Lung (tissue), 11 donors: ENCODE measurements at regions not wholly inside any gene's neighbourhood (a gene's known extent, or its start where the extent isn't known, plus 50 kb on each side); places are given as distances from the start of the nearest gene placed in this dataset.

ENCODE experiments used
- ATAC-seq: fragments of 200-7000 bp; cut with Tn5 transposase; one replicate; pipeline ENCODE4 v1.9.1; 2020; ENCODE audit warnings: moderate number of reproducible peaks; ENCODE audit not compliant: insufficient read depth, low FRiP score
- DNase-seq, 3 donors: peaks; one replicate each; pipeline ENCODE4 v3.0.0-alpha.2; 2013 to 2017
- H3K27ac ChIP-seq, 2 donors: one replicate each; pipeline ENCODE4 v1.5.1; 2013; ENCODE audit warnings: mild to moderate bottlenecking in 2 of 2, moderate library complexity in 2 of 2, control low read depth in 1 of 2, inconsistent platforms in 1 of 2, low read depth in 1 of 2, low read length in 1 of 2
- H3K27me3 ChIP-seq, 3 donors: one replicate each; pipeline ENCODE4 v1.5.1; 2013; ENCODE audit warnings: low read length in 2 of 3; ENCODE audit not compliant: control insufficient read depth in 3 of 3, insufficient read depth in 3 of 3
- H3K36me3 ChIP-seq, 4 donors: one replicate each; pipeline ENCODE4 v1.5.1; 2013; ENCODE audit warnings: low read length in 4 of 4, mild to moderate bottlenecking in 1 of 4, moderate library complexity in 1 of 4; ENCODE audit not compliant: control insufficient read depth in 4 of 4, insufficient read depth in 4 of 4
- H3K4me1 ChIP-seq, 5 donors: one replicate each; pipeline ENCODE4 v1.5.1; 2013; ENCODE audit warnings: low read length in 5 of 5, mild to moderate bottlenecking in 2 of 5, moderate library complexity in 1 of 5; ENCODE audit not compliant: control insufficient read depth in 5 of 5, insufficient read depth in 5 of 5
- H3K4me3 ChIP-seq: one replicate; pipeline ENCODE4 v1.5.1; 2013; ENCODE audit warnings: mild to moderate bottlenecking, control low read depth, moderate library complexity
- H3K9ac ChIP-seq, 2 donors: one replicate each; pipeline ENCODE4 v1.5.1; 2013; ENCODE audit warnings: low read length in 2 of 2, control low read depth in 1 of 2; ENCODE audit not compliant: insufficient read depth in 1 of 2
- H3K9me3 ChIP-seq, 4 donors: one replicate each; pipeline ENCODE4 v1.5.1; 2013; ENCODE audit warnings: low read length in 3 of 4, mild to moderate bottlenecking in 1 of 4, moderate library complexity in 1 of 4; ENCODE audit not compliant: control insufficient read depth in 4 of 4, insufficient read depth in 3 of 4
- WGBS, 2 donors: extraction: QIAGEN DNeasy Blood & Tissue Kit; methylation state at CpG; one replicate each; pipeline ENCODE4 v1.1.7; 2013; 5-methylcytosine and 5-hydroxymethylcytosine counted together
- TF ChIP-seq, protein P1 (sequence below): IDR thresholded peaks from 2 replicates; pipeline ENCODE4 v1.5.1; 2012; ENCODE audit warnings: mild to moderate bottlenecking; ENCODE audit errors: control extremely low read depth, extremely low read depth
- donor health status: control.
- donor health status: control.
- donor health status: Bipolar disorder and iron deficiency.
- donor health status: healthy.
- donor health status: DM: yes; HTN: yes; CAD: no.

GRCh38 chr22:48605125-48605524 is 1222.5 kb downstream of the BRD1 start:
- Histone ChIP-seq H3K4me1 (no peaks in the 10 kb centered on the region), H3K27ac (no peak overlapping the region), H3K9ac (no peak overlapping the region), H3K36me3 (no peaks in the 10 kb centered on the region), H3K4me3 (no peak overlapping the region), H3K9me3 (peaks cover 0 to 3% (median 0%) of the 10 kb centered on the region in 4 donors), H3K27me3 (no peaks in the 10 kb centered on the region)
- DNase-seq (no peak), ATAC-seq (no peak)
- TF ChIP-seq, protein P1, sequence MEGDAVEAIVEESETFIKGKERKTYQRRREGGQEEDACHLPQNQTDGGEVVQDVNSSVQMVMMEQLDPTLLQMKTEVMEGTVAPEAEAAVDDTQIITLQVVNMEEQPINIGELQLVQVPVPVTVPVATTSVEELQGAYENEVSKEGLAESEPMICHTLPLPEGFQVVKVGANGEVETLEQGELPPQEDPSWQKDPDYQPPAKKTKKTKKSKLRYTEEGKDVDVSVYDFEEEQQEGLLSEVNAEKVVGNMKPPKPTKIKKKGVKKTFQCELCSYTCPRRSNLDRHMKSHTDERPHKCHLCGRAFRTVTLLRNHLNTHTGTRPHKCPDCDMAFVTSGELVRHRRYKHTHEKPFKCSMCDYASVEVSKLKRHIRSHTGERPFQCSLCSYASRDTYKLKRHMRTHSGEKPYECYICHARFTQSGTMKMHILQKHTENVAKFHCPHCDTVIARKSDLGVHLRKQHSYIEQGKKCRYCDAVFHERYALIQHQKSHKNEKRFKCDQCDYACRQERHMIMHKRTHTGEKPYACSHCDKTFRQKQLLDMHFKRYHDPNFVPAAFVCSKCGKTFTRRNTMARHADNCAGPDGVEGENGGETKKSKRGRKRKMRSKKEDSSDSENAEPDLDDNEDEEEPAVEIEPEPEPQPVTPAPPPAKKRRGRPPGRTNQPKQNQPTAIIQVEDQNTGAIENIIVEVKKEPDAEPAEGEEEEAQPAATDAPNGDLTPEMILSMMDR = no peak
- 88 to 94% methylated on average over 2 of the region's 2 CpGs for WGBS, 2 donors

GRCh38 chr22:48603621-48604320 is 1223.9 kb downstream of the BRD1 start:
- H3K27ac ChIP-seq = no peak overlapping the region
- H3K4me1 ChIP-seq = no peaks in the 10 kb centered on the region
- ATAC-seq (no peak), DNase-seq (no peak)
- H3K36me3 ChIP-seq = no peaks in the 10 kb centered on the region
- no peak overlapping the region for H3K9ac ChIP-seq
- H3K27me3 ChIP-seq = no peaks in the 10 kb centered on the region
- 89 to 92% methylated on average over 18 of the region's 18 CpGs for WGBS, 2 donors
- H3K4me3 ChIP-seq = no peak overlapping the region
- TF ChIP-seq, protein P1 = no peak
- peaks cover 0 to 7% (median 0%) of the 10 kb centered on the region in 4 donors for H3K9me3 ChIP-seq

DNA sequence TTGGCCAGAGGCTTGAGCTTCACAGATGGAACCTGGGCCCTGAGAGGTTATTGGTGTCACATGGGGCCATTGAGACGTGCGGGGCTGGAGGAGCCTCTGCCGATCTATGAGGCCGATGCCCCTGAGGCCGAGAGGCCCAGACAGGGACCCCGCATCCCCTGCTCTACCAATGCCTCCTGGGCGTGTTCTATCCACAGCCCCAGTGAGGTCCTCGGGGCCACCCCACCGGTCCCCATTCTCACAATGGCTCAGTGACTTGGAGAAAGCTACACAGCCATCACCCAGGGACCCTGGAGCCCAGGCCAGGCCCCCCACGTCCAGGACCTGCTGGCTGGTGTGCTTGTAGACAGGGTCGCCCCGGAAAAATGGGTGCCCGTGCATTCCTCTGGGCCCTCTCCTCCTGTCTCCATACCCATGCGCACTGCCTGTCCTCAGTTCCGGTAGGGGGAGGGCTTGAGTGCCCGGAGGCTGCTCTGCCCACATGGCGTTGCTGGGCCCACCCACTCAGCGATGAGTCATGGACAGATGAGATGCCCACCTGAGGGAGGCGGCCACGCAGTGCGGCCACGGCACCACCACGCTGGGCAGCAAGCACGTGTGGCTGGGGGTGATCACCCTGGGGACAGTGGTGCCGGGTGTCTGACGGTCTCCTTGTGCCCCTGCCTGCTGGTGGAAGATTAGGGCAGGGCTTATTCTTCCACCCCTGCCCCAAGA is 1224.7 kb downstream of the BRD1 start:
- Histone ChIP-seq H3K27ac (no peak overlapping the region), H3K9ac (no peak overlapping the region), H3K4me3 (no peak overlapping the region), H3K4me1 (no peaks in the 10 kb centered on the region), H3K27me3 (no peaks in the 10 kb centered on the region), H3K36me3 (no peaks in the 10 kb centered on the region), H3K9me3 (peaks cover 0 to 7% (median 0%) of the 10 kb centered on the region in 4 donors)
- TF ChIP-seq, protein P1 = no peak
- no peak for DNase-seq
- no peak for ATAC-seq
- 93% methylated on average over 26 of the region's 26 CpGs for WGBS, 2 donors
